H1 (cell line): ENCODE measurements at regions not wholly inside any gene's neighbourhood (a gene's known extent, or its start where the extent isn't known, plus 50 kb on each side); places are given as distances from the start of the nearest gene placed in this dataset.

Experiments used
- CTCF ChIA-PET: fragments of 300-600 bp; sonication (Branson Sonifier 250); formaldehyde crosslinking; loops from one replicate; lab custom pipeline; 2021; ENCODE audit not compliant: partially characterized antibody; lab: Charles Lee
- POLR2A ChIA-PET: fragments of 300-600 bp; sonication (Branson Sonifier 250); formaldehyde crosslinking; loops from one replicate; lab custom pipeline; 2021; ENCODE audit warnings: inconsistent platforms; ENCODE audit not compliant: partially characterized antibody; lab: Charles Lee
- DNase-seq, 2 experiments: peaks; one replicate each; pipeline versions ENCODE4 v3.0.0 to v3.0.0-alpha.2; 2010 to 2022; ENCODE audit warnings: low spot score in 2 of 2, low read depth in 1 of 2, mixed read lengths in 1 of 2
- FAIRE-seq: peaks from 2 replicates; lab custom pipeline; 2011; peaks lifted over from hg19 to GRCh38; lab: Jason Lieb, UNC
- H2AFZ ChIP-seq: 2 replicates; pipeline ENCODE4 v1.8.1; 2012; ENCODE audit warnings: low read length, inconsistent platforms
- H2AK5ac ChIP-seq: 2 replicates; pipeline ENCODE4 v1.6.1; 2013; ENCODE audit warnings: low read depth, low read length
- H2BK120ac ChIP-seq: replicated peaks from 2 replicates; pipeline ENCODE3; 2013; ENCODE audit warnings: low read depth, low read length, inconsistent platforms
- H2BK12ac ChIP-seq: 2 replicates; pipeline ENCODE4 v1.6.1; 2013; ENCODE audit warnings: low read depth, low read length
- H2BK15ac ChIP-seq: 2 replicates; pipeline ENCODE4 v1.6.1; 2013; ENCODE audit warnings: low read length
- H2BK20ac ChIP-seq: 2 replicates; pipeline ENCODE4 v1.6.1; 2013; ENCODE audit warnings: low read length
- H2BK5ac ChIP-seq: 2 replicates; pipeline ENCODE4 v1.6.1; 2013; ENCODE audit warnings: low read depth, low read length
- H3K14ac ChIP-seq: 2 replicates; pipeline ENCODE4 v1.6.1; 2013; ENCODE audit warnings: inconsistent platforms; ENCODE audit not compliant: insufficient read length
- H3K18ac ChIP-seq: 2 replicates; pipeline ENCODE4 v1.6.1; 2013; ENCODE audit warnings: low read length; ENCODE audit errors: extremely low read depth
- H3K23ac ChIP-seq: 2 replicates; pipeline ENCODE4 v1.6.1; 2013; ENCODE audit warnings: inconsistent platforms; ENCODE audit not compliant: insufficient read length
- H3K23me2 ChIP-seq: 2 replicates; pipeline ENCODE4 v1.6.1; 2013; ENCODE audit warnings: low read depth, low read length
- H3K27ac ChIP-seq: 2 replicates; pipeline ENCODE4 v1.6.1; 2011; ENCODE audit warnings: low read depth, low read length, inconsistent platforms
- H3K27me3 ChIP-seq, 4 experiments: replicated peaks in 1 of 4; 1 replicate in 1 of 4; 2 replicates in 3 of 4; pipeline versions ENCODE4 v1.6.1 to v1.8.1; 2011 to 2013; ENCODE audit warnings: low read length in 3 of 4, mild to moderate bottlenecking in 3 of 4, inconsistent platforms in 2 of 4, mixed read lengths in 2 of 4, moderate library complexity in 1 of 4; ENCODE audit not compliant: control insufficient read depth in 3 of 4, insufficient read depth in 3 of 4; ENCODE audit errors: extremely low read depth in 1 of 4
- H3K36me3 ChIP-seq, 4 experiments: 2 replicates each; pipeline versions ENCODE4 v1.6.1 to v1.8.1; 2011 to 2013; ENCODE audit warnings: mild to moderate bottlenecking in 4 of 4, low read length in 3 of 4, moderate library complexity in 2 of 4, control low read depth in 1 of 4, inconsistent platforms in 1 of 4; ENCODE audit not compliant: insufficient read depth in 4 of 4, control insufficient read depth in 2 of 4
- H3K4ac ChIP-seq: replicated peaks from 2 replicates; pipeline ENCODE3; 2013; ENCODE audit warnings: low read length, low read depth, mixed read lengths, inconsistent platforms; ENCODE audit not compliant: insufficient read length
- H3K4me1 ChIP-seq, 4 experiments: replicated peaks in 1 of 4; 1 replicate in 1 of 4; 2 replicates in 3 of 4; pipeline versions ENCODE4 v1.6.1 to v1.8.1; 2011 to 2013; ENCODE audit warnings: low read length in 3 of 4, inconsistent platforms in 2 of 4, mixed read lengths in 1 of 4; ENCODE audit not compliant: insufficient read depth in 4 of 4, control insufficient read depth in 3 of 4
- H3K4me2 ChIP-seq, 2 experiments: 2 replicates each; pipeline versions ENCODE4 v1.6.1 to v1.8.1; 2011 to 2013; ENCODE audit warnings: low read depth in 2 of 2, low read length in 2 of 2, control low read depth in 1 of 2, inconsistent platforms in 1 of 2, mild to moderate bottlenecking in 1 of 2; ENCODE audit not compliant: insufficient read depth in 1 of 2
- H3K4me3 ChIP-seq, 4 experiments: fragments of 200-600, 300-600 bp in 1 of 4; sonication (generic), shearing (Covaris generic), sonication (Bioruptor Twin) in 1 of 4; 2 replicates each; pipeline versions ENCODE4 v1.5.1 to v1.8.1; 2011 to 2016; ENCODE audit warnings: low read length in 4 of 4, low read depth in 3 of 4, control low read depth in 2 of 4, inconsistent platforms in 2 of 4, mild to moderate bottlenecking in 2 of 4, mixed read lengths in 1 of 4, moderate library complexity in 1 of 4; ENCODE audit not compliant: insufficient read depth in 2 of 4; ENCODE audit errors: extremely low read depth in 1 of 4
- H3K56ac ChIP-seq: replicated peaks from 2 replicates; pipeline ENCODE3; 2013; ENCODE audit warnings: low read depth, mild to moderate bottlenecking, mixed read lengths, low read length, inconsistent platforms; ENCODE audit not compliant: insufficient read length
- H3K79me1 ChIP-seq: 2 replicates; pipeline ENCODE4 v1.6.1; 2013; ENCODE audit warnings: low read depth, low read length, control low read depth
- H3K79me2 ChIP-seq, 2 experiments: 2 replicates each; pipeline versions ENCODE4 v1.6.1 to v1.8.1; 2012 to 2013; ENCODE audit warnings: low read length in 2 of 2, mild to moderate bottlenecking in 2 of 2, inconsistent platforms in 1 of 2; ENCODE audit not compliant: insufficient read depth in 2 of 2, control insufficient read depth in 1 of 2
- H3K9ac ChIP-seq, 4 experiments: replicated peaks in 1 of 4; 1 replicate in 1 of 4; 2 replicates in 3 of 4; pipeline versions ENCODE4 v1.6.1 to v1.8.1; 2011 to 2013; ENCODE audit warnings: low read depth in 3 of 4, low read length in 3 of 4, control low read depth in 2 of 4, mild to moderate bottlenecking in 2 of 4, moderate library complexity in 2 of 4, inconsistent platforms in 1 of 4; ENCODE audit errors: extremely low read depth in 1 of 4
- H3K9me3 ChIP-seq, 2 experiments: 2 replicates each; pipeline versions ENCODE4 v1.6.1 to v1.8.1; 2012 to 2013; ENCODE audit warnings: mild to moderate bottlenecking in 2 of 2, moderate library complexity in 2 of 2, control low read depth in 1 of 2, inconsistent platforms in 1 of 2, low read depth in 1 of 2, low read length in 1 of 2, mixed read lengths in 1 of 2; ENCODE audit not compliant: insufficient read depth in 2 of 2
- H4K20me1 ChIP-seq, 2 experiments: replicated peaks in 1 of 2; 2 replicates each; pipeline versions ENCODE3 to v1.8.1; 2011 to 2013; ENCODE audit warnings: inconsistent platforms in 2 of 2, low read length in 2 of 2, mild to moderate bottlenecking in 1 of 2; ENCODE audit not compliant: insufficient read depth in 2 of 2, control insufficient read depth in 1 of 2
- H4K5ac ChIP-seq: 2 replicates; pipeline ENCODE4 v1.6.1; 2013; ENCODE audit warnings: low read length, low read depth, mixed read lengths, inconsistent platforms; ENCODE audit not compliant: insufficient read length
- H4K8ac ChIP-seq: 2 replicates; pipeline ENCODE4 v1.8.0; 2013; ENCODE audit warnings: mild to moderate bottlenecking, moderate library complexity, low read length, inconsistent platforms; ENCODE audit not compliant: insufficient read depth; ENCODE audit errors: extremely low read depth
- H4K91ac ChIP-seq: replicated peaks from 2 replicates; pipeline ENCODE3; 2013; ENCODE audit warnings: low read length, mixed read lengths, inconsistent platforms; ENCODE audit not compliant: insufficient read length
- ATF3 ChIP-seq: IDR thresholded peaks from 2 replicates; pipeline ENCODE4 v1.6.1; 2011; ENCODE audit warnings: low read depth, mild to moderate bottlenecking, low read length; ENCODE audit not compliant: insufficient read depth
- BACH1 ChIP-seq: IDR thresholded peaks from 2 replicates; pipeline ENCODE4 v1.6.1; 2012; ENCODE audit warnings: low read length, improper control_type of control experiment
- BCL11A ChIP-seq, 2 experiments: IDR thresholded peaks; one replicate each; pipeline ENCODE4 v1.6.1; 2011; ENCODE audit warnings: low read depth in 2 of 2, low read length in 2 of 2, mild to moderate bottlenecking in 2 of 2
- CBX8 ChIP-seq: fragments of 300-800, 300-1000 bp; sonication (generic); IDR thresholded peaks from 2 replicates; pipeline ENCODE4 v1.7.1; 2016; ENCODE audit warnings: low read depth, low read length, borderline replicate concordance
- CTCF ChIP-seq, 3 experiments: IDR thresholded peaks; 1 replicate in 2 of 3; 2 replicates in 1 of 3; pipeline versions ENCODE4 v1.5.1 to v1.6.1; 2011; ENCODE audit warnings: low read length in 3 of 3, mild to moderate bottlenecking in 3 of 3, inconsistent platforms in 2 of 3, low read depth in 1 of 3, moderate library complexity in 1 of 3; ENCODE audit not compliant: insufficient read depth in 1 of 3; ENCODE audit errors: control extremely low read depth in 1 of 3
- EP300 ChIP-seq, 2 experiments: IDR thresholded peaks; 1 replicate in 1 of 2; 2 replicates in 1 of 2; pipeline ENCODE4 v1.6.1; 2011 to 2012; ENCODE audit warnings: low read depth in 2 of 2, low read length in 2 of 2, mild to moderate bottlenecking in 2 of 2, borderline replicate concordance in 1 of 2, inconsistent platforms in 1 of 2, moderate library complexity in 1 of 2
- KDM1A ChIP-seq: fragments of 200-600, 300-600 bp; sonication (generic); IDR thresholded peaks from 2 replicates; pipeline ENCODE4 v1.7.1; 2016; ENCODE audit warnings: mild to moderate bottlenecking, low read length, borderline replicate concordance
- RAD21 ChIP-seq, 2 experiments: IDR thresholded peaks in 1 of 2; conservative IDR thresholded peaks in 1 of 2; 2 replicates each; pipeline ENCODE4 v1.6.1; 2011; ENCODE audit warnings: low read depth in 2 of 2, low read length in 2 of 2, improper control_type of control experiment in 1 of 2, inconsistent platforms in 1 of 2, mild to moderate bottlenecking in 1 of 2, moderate library complexity in 1 of 2
- TBP ChIP-seq: IDR thresholded peaks from 2 replicates; pipeline ENCODE4 v1.6.1; 2011; ENCODE audit warnings: low read depth, low read length, improper control_type of control experiment
- TCF12 ChIP-seq: IDR thresholded peaks from 2 replicates; pipeline ENCODE4 v1.6.1; 2011; ENCODE audit warnings: low read depth, mild to moderate bottlenecking, low read length
- ZNF274 ChIP-seq: IDR thresholded peaks from 2 replicates; pipeline ENCODE4 v1.7.0; 2012; ENCODE audit warnings: low read length, borderline replicate concordance; ENCODE audit errors: extremely low read depth
- WGBS, 2 experiments: shearing (Covaris generic) in 1 of 2; methylation state at CpG; one replicate each; pipeline versions ENCODE4 v1.1.6 to v1.1.7; 2013 to 2015; ENCODE audit warnings: low lambda C conversion rate in 2 of 2, mixed read lengths in 2 of 2, inconsistent platforms in 1 of 2, low coverage in 1 of 2, missing lambda C conversion rate in 1 of 2; ENCODE audit not compliant: insufficient replicate concordance in 2 of 2, insufficient coverage in 1 of 2, insufficient read length in 1 of 2; ENCODE audit errors: extremely low coverage in 1 of 2, missing lambda C conversion rate in 1 of 2; 5-methylcytosine and 5-hydroxymethylcytosine counted together

- no peak overlapping the region for H2BK120ac ChIP-seq
- no peak overlapping the region for H4K5ac ChIP-seq
- H3K9ac ChIP-seq = no peak overlapping the region
- H3K4me2 ChIP-seq = no peak overlapping the region
- no peak overlapping the region for H3K27ac ChIP-seq
- H3K79me1 ChIP-seq = no peaks in the 10 kb centered on the region
- POLR2A ChIA-PET = no interaction called here
- H3K27me3 ChIP-seq = no peaks in the 10 kb centered on the region
- no peak overlapping the region for H4K91ac ChIP-seq
- 83% methylated on average over 3 of the region's 3 CpGs; no CpG with 5 or more reads in 1 of the 2 experiments for WGBS, 2 experiments
- no peak overlapping the region for H3K56ac ChIP-seq
- no peak overlapping the region for H2BK15ac ChIP-seq
- no peak overlapping the region for H2AFZ ChIP-seq
- no peak overlapping the region for H3K18ac ChIP-seq
- DNase-seq (peak in 1 of 2 experiments; percentile 5), FAIRE-seq (peak; percentile 57)
- no peak overlapping the region for H3K23ac ChIP-seq
- no peak overlapping the region for H2BK5ac ChIP-seq
- H4K8ac ChIP-seq = no peak overlapping the region
- H2AK5ac ChIP-seq = no peak overlapping the region
- H3K79me2 ChIP-seq = no peaks in the 10 kb centered on the region
- CTCF ChIA-PET = interaction anchor here (0.7 to 1.6 kb wide), 24 partner anchors 9 to 366 kb away, joined by 3 to 6 read pairs (median 4); no protein-coding TSS in a partner anchor
- no peak overlapping the region for H2BK12ac ChIP-seq
- H3K4ac ChIP-seq = no peak overlapping the region
- no peak overlapping the region for H3K14ac ChIP-seq
- no peaks in the 10 kb centered on the region for H4K20me1 ChIP-seq
- H2BK20ac ChIP-seq = no peak overlapping the region
- no peak overlapping the region for H3K4me3 ChIP-seq
- H3K9me3 ChIP-seq = peaks cover 3 to 4% of the 10 kb centered on the region in 2 experiments; a peak in 3 of 4 replicates
- H3K4me1 ChIP-seq = no peaks in the 10 kb centered on the region
- no peaks in the 10 kb centered on the region for H3K36me3 ChIP-seq
- H3K23me2 ChIP-seq = no peaks in the 10 kb centered on the region
- TF ChIP-seq RAD21 (IDR thresholded peaks at IDR 0.05 in 1 of 2, conservative IDR thresholded peaks at IDR 0.05 in 1 of 2; ENCODE audit: low read depth in 2 of 2, low read length in 2 of 2) = peak; percentile 59 to 70
- no peak for TF ChIP-seq ATF3
- no peak for TF ChIP-seq EP300 (IDR thresholded peaks at IDR 0.05; ENCODE audit: borderline replicate concordance in 1 of 2, low read depth in 2 of 2, low read length in 2 of 2)
- no peak for TF ChIP-seq TCF12
- TF ChIP-seq TBP = no peak
- no peak for TF ChIP-seq KDM1A
- no peak for TF ChIP-seq BACH1
- no peak for TF ChIP-seq ZNF274
- TF ChIP-seq BCL11A (IDR thresholded peaks at IDR 0.05; ENCODE audit: low read depth in 2 of 2, low read length in 2 of 2) = no peak
- peak in 2 of 3 experiments; percentile 55 to 59; a peak in 3 of 4 replicates for TF ChIP-seq CTCF (IDR thresholded peaks at IDR 0.05; ENCODE audit: control extremely low read depth in 1 of 3, insufficient read depth in 1 of 3, low read depth in 1 of 3, low read length in 3 of 3)
- no peak for TF ChIP-seq CBX8
Observed at GRCh38 chr10:118106426-118106825, 59.7 kb upstream of the RAB11FIP2 start.
